Neural progenitor cell (in vitro differentiated cells): ENCODE measurements at regions not wholly inside any gene's neighbourhood (a gene's known extent, or its start where the extent isn't known, plus 50 kb on each side); places are given as distances from the start of the nearest gene placed in this dataset.

ENCODE experiments used
- DNase-seq: peaks from one replicate; pipeline ENCODE4 v3.0.0-alpha.2; 2016; ENCODE audit warnings: low spot score
- H2AFZ ChIP-seq: fragments of 200-600 bp; sonication (generic); replicated peaks from 2 replicates; pipeline ENCODE4 v1.6.1; 2016; ENCODE audit warnings: antibody characterized with exemption
- H3F3A ChIP-seq: fragments of 200-600 bp; sonication (generic); 2 replicates; pipeline ENCODE4 v1.6.1; 2016; ENCODE audit warnings: antibody characterized with exemption, low read depth
- H3K27ac ChIP-seq: fragments of 200-600 bp; sonication (generic); 2 replicates; pipeline ENCODE4 v1.5.1; 2016; ENCODE audit warnings: mild to moderate bottlenecking
- H3K27me3 ChIP-seq: fragments of 200-600 bp; sonication (generic); 2 replicates; pipeline ENCODE4 v1.6.1; 2016; ENCODE audit warnings: mild to moderate bottlenecking, moderate library complexity
- H3K36me3 ChIP-seq: fragments of 200-600 bp; sonication (generic); 2 replicates; pipeline ENCODE4 v1.5.1; 2016
- H3K4me1 ChIP-seq: fragments of 200-600 bp; sonication (generic); 2 replicates; pipeline ENCODE4 v1.6.1; 2016; ENCODE audit warnings: mixed run types
- H3K4me2 ChIP-seq: fragments of 200-600 bp; sonication (generic); 2 replicates; pipeline ENCODE4 v1.6.1; 2016
- H3K4me3 ChIP-seq: fragments of 200-600 bp; sonication (generic); 2 replicates; pipeline ENCODE4 v1.5.1; 2016
- H3K79me2 ChIP-seq: fragments of 200-600 bp; sonication (generic); 2 replicates; pipeline ENCODE4 v1.6.1; 2016; ENCODE audit warnings: low read depth
- H3K9ac ChIP-seq: fragments of 200-600 bp; sonication (generic); 2 replicates; pipeline ENCODE4 v1.6.1; 2016
- H3K9me3 ChIP-seq: fragments of 200-600 bp; sonication (generic); 2 replicates; pipeline ENCODE4 v1.5.1; 2016; ENCODE audit warnings: low read depth
- H4K20me1 ChIP-seq: fragments of 200-600 bp; sonication (generic); 2 replicates; pipeline ENCODE4 v1.6.1; 2016; ENCODE audit warnings: low read depth
- H3K27ac Mint-ChIP-seq: 3 replicates; pipeline ENCODE4 v1.8.0; 2021; ENCODE audit warnings: mixed read lengths
- H3K27me3 Mint-ChIP-seq: 2 replicates; pipeline ENCODE4 v1.8.0; 2022; ENCODE audit warnings: low read depth, mild to moderate bottlenecking, inconsistent platforms, moderate library complexity, mixed read lengths; ENCODE audit not compliant: insufficient read depth
- H3K36me3 Mint-ChIP-seq: 3 replicates; pipeline ENCODE4 v1.8.0; 2021; ENCODE audit warnings: mixed read lengths
- H3K4me1 Mint-ChIP-seq: 3 replicates; pipeline ENCODE4 v1.8.0; 2021; ENCODE audit warnings: mixed read lengths
- H3K4me3 Mint-ChIP-seq: 3 replicates; pipeline ENCODE4 v1.8.0; 2021; ENCODE audit warnings: mild to moderate bottlenecking, moderate library complexity, mixed read lengths
- H3K9me3 Mint-ChIP-seq: 3 replicates; pipeline ENCODE4 v1.8.0; 2020; ENCODE audit warnings: mixed read lengths
- EZH2 ChIP-seq: fragments of 200-600 bp; sonication (generic); IDR thresholded peaks from 2 replicates; pipeline ENCODE4 v1.6.1; 2017; ENCODE audit warnings: antibody characterized with exemption, mild to moderate bottlenecking, moderate library complexity
- EZH2phosphoT487 ChIP-seq: fragments of 200-600 bp; sonication (generic); IDR thresholded peaks from 2 replicates; pipeline ENCODE4 v1.6.1; 2017; ENCODE audit warnings: antibody characterized with exemption
- TF ChIP-seq, protein P1 (sequence below): fragments of 200-600 bp; sonication (generic); IDR thresholded peaks from 2 replicates; pipeline ENCODE4 v1.5.1; 2017; ENCODE audit warnings: antibody characterized with exemption, mild to moderate bottlenecking

DNA sequence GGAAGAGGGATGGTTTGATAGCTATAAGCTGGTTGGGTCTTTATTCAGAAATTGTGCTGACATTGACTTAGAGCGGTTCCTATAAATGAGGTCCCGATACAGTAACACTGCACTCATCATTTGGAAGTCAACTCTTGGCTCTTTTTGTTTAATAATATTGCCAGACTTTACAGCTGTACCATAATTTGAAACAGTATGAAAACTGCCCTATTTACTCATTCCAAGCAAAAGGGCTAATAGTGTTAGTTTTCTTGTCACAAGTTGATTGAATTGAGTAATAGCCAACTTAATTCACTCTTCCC, 128.4 kb upstream of the LIMCH1 start:
- no peaks in the 10 kb centered on the region for H3K36me3 ChIP-seq
- Mint-ChIP-seq H3K27ac (no peak overlapping the region), H3K4me1 (peaks cover 16% of the 10 kb centered on the region), H3K36me3 (no peaks in the 10 kb centered on the region), H3K4me3 (no peak overlapping the region), H3K27me3 (peaks cover 4% of the 10 kb centered on the region), H3K9me3 (no peaks in the 10 kb centered on the region)
- H3F3A ChIP-seq: peaks cover 6% of the 10 kb centered on the region
- H3K4me2 ChIP-seq: no peak overlapping the region
- no peak overlapping the region for H3K9ac ChIP-seq
- no peak overlapping the region for H3K4me3 ChIP-seq
- H3K27me3 ChIP-seq: no peaks in the 10 kb centered on the region
- H3K9me3 ChIP-seq: no peaks in the 10 kb centered on the region
- no peak for DNase-seq
- no peaks in the 10 kb centered on the region for H4K20me1 ChIP-seq
- H2AFZ ChIP-seq: no peak overlapping the region
- no peak for TF ChIP-seq EZH2
- no peak for TF ChIP-seq EZH2phosphoT487
- TF ChIP-seq, protein P1, sequence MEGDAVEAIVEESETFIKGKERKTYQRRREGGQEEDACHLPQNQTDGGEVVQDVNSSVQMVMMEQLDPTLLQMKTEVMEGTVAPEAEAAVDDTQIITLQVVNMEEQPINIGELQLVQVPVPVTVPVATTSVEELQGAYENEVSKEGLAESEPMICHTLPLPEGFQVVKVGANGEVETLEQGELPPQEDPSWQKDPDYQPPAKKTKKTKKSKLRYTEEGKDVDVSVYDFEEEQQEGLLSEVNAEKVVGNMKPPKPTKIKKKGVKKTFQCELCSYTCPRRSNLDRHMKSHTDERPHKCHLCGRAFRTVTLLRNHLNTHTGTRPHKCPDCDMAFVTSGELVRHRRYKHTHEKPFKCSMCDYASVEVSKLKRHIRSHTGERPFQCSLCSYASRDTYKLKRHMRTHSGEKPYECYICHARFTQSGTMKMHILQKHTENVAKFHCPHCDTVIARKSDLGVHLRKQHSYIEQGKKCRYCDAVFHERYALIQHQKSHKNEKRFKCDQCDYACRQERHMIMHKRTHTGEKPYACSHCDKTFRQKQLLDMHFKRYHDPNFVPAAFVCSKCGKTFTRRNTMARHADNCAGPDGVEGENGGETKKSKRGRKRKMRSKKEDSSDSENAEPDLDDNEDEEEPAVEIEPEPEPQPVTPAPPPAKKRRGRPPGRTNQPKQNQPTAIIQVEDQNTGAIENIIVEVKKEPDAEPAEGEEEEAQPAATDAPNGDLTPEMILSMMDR: no peak
- H3K27ac ChIP-seq: no peak overlapping the region
- peaks cover 20% of the 10 kb centered on the region for H3K4me1 ChIP-seq
- H3K79me2 ChIP-seq: no peaks in the 10 kb centered on the region

DNA sequence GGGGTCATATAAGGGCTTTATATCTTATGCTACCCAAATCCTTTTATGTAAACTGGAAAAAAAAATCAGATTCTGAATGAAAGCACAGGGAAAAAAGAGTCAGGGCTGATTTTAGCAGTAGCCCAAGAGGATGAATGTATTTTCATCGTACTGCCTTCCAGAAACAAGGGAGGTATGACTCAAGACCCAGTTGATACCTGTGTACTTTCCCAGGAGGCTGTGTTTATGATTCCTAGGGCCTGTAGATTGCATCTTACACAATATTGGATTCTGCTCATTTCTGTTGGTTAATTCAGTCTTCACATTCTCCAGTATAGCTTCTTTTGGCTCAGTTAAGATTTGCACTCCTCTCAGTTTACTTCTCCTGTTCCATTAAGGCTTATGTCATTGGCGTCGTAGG, 127.9 kb upstream of the LIMCH1 start:
- H3K9ac ChIP-seq: no peak overlapping the region
- H3K27me3 ChIP-seq: no peaks in the 10 kb centered on the region
- H3K27me3 Mint-ChIP-seq: peaks cover 4% of the 10 kb centered on the region
- H3K9me3 ChIP-seq: no peaks in the 10 kb centered on the region
- H3K4me3 Mint-ChIP-seq: no peak overlapping the region
- no peaks in the 10 kb centered on the region for H3K9me3 Mint-ChIP-seq
- no peak overlapping the region for H3K27ac ChIP-seq
- no peak overlapping the region for H3K4me3 ChIP-seq
- H2AFZ ChIP-seq: peak overlapping the region; percentile 0
- H3K4me1 ChIP-seq: peaks cover 20% of the 10 kb centered on the region
- H3K36me3 ChIP-seq: no peaks in the 10 kb centered on the region
- H3F3A ChIP-seq: peaks cover 6% of the 10 kb centered on the region
- no peak overlapping the region for H3K27ac Mint-ChIP-seq
- H3K4me2 ChIP-seq: peak overlapping the region; percentile 38
- DNase-seq: no peak
- H3K36me3 Mint-ChIP-seq: no peaks in the 10 kb centered on the region
- TF ChIP-seq EZH2 (no peak), EZH2phosphoT487 (no peak)
- TF ChIP-seq, protein P1: no peak
- no peaks in the 10 kb centered on the region for H4K20me1 ChIP-seq
- peaks cover 16% of the 10 kb centered on the region for H3K4me1 Mint-ChIP-seq
- H3K79me2 ChIP-seq: no peaks in the 10 kb centered on the region

DNA sequence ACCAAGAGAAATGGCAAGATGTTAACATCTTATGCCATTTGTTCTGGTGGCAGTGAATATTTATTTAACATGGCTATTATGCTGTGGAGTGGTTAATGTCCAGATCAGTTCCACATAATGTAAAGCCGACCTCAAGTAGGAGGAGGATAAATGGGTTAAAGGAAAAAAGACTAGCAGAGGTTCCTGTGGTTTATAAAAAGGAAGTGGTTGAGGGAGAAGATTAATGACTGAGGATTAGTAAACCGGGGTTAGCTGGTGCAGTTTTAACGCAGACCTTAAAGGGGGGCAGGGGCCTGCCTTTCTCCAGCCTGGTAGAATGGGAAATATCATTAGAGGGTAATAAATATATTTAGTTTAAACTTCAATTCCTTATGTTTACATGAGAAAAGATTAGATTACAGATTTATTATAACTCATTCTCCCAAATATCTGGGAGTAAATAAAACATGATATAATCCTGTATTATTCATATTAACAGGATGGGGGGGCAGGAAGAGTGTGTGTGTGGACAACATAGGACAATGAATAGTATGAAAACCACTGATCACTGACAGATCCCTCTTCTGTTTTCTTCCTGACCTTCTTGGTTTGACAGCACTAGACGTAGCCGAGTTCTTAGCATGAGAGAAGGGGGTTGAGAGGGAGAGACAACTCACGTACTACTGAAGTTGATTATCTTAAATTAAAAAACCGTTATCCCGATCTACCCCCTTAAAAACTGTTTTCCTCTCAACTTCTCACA, 124.1 kb upstream of the LIMCH1 start:
- TF ChIP-seq EZH2phosphoT487 (peak; percentile 62), EZH2 (no peak)
- TF ChIP-seq, protein P1: no peak
- Mint-ChIP-seq H3K4me1 (peaks cover 23% of the 10 kb centered on the region), H3K36me3 (no peaks in the 10 kb centered on the region), H3K4me3 (no peak overlapping the region), H3K9me3 (no peaks in the 10 kb centered on the region), H3K27me3 (peaks cover 2% of the 10 kb centered on the region), H3K27ac (no peak overlapping the region)
- no peaks in the 10 kb centered on the region for H4K20me1 ChIP-seq
- H3K4me2 ChIP-seq: no peak overlapping the region
- no peaks in the 10 kb centered on the region for H3K9me3 ChIP-seq
- H3K79me2 ChIP-seq: no peaks in the 10 kb centered on the region
- H2AFZ ChIP-seq: no peak overlapping the region
- H3K36me3 ChIP-seq: no peaks in the 10 kb centered on the region
- peaks cover 26% of the 10 kb centered on the region for H3K4me1 ChIP-seq
- no peak overlapping the region for H3K27ac ChIP-seq
- H3F3A ChIP-seq: peaks cover 6% of the 10 kb centered on the region
- peak; percentile 8 for DNase-seq
- no peak overlapping the region for H3K4me3 ChIP-seq
- H3K27me3 ChIP-seq: no peaks in the 10 kb centered on the region
- H3K9ac ChIP-seq: no peak overlapping the region
